Esophagus muscularis mucosa (tissue), 3 donors: ENCODE measurements at regions not wholly inside any gene's neighbourhood (a gene's known extent, or its start where the extent isn't known, plus 50 kb on each side); places are given as distances from the start of the nearest gene placed in this dataset.

Experiments
- CTCF ChIP-seq, 3 experiments: fragments of 200-600 bp in 2 of 3; fragments of 450-650 bp in 1 of 3; sonication (generic) in 2 of 3; IDR thresholded peaks; one replicate each; pipeline ENCODE4 v1.5.1; 2017 to 2019; ENCODE audit warnings: antibody characterized with exemption in 3 of 3, mild to moderate bottlenecking in 2 of 3, moderate library complexity in 1 of 3
- POLR2A ChIP-seq: fragments of 450-650 bp; IDR thresholded peaks from one replicate; pipeline ENCODE4 v1.6.1; 2017; ENCODE audit warnings: antibody characterized with exemption, moderate library complexity, mild to moderate bottlenecking, low read depth

- TF ChIP-seq POLR2A (no peak), CTCF (IDR thresholded peaks at IDR 0.05) (no peak)
Measured at GRCh38 chr3:110897046-110897445, 174.6 kb upstream of the NECTIN3 start.
